GM21367 (cell line): ENCODE measurements at regions not wholly inside any gene's neighbourhood (a gene's known extent, or its start where the extent isn't known, plus 50 kb on each side); places are given as distances from the start of the nearest gene placed in this dataset.

Experiments used
- ATAC-seq: cut with Tn5 transposase; IDR thresholded peaks from one replicate; pipeline ENCODE4 v1.9.1; 2021; ENCODE audit not compliant: unreplicated experiment

DNA sequence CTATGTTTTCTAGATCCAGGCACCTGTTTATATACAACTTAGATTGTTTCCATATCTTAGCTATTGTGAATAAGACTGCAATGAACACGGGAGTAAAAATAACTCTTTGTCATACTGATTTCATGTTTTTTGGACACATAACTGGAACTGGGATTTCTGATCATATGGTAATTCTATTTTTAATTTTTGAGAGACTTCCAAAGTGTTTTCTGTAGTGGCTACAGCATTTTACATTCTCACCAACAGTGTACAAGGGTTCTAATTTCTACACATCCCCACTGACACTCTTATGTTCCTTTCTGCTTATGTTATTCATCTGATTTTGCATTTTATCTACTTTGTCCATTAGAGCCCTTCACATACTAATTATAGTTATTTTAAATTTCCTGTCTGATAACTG, 1152.9 kb downstream of the SLITRK1 start:
- no peak for ATAC-seq

DNA sequence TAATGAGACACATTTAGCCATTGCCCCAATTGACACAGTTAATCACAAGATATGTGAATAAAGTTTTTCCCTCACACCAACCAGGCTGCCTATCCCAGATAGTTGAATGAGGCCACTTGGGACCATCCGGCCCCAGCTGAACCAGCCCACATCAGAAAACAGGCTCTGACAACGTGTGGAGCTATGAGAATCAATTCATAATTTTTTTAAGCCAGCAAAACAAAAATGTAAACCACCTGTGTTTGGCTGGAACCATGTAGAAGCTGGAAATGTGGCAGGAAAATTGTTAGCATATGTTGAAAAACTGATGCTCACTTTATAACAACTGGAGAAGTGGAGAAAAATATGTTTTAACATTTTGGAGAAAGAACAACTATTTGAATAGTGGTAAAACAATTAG, 1161.3 kb downstream of the SLITRK1 start:
- no peak for ATAC-seq

DNA sequence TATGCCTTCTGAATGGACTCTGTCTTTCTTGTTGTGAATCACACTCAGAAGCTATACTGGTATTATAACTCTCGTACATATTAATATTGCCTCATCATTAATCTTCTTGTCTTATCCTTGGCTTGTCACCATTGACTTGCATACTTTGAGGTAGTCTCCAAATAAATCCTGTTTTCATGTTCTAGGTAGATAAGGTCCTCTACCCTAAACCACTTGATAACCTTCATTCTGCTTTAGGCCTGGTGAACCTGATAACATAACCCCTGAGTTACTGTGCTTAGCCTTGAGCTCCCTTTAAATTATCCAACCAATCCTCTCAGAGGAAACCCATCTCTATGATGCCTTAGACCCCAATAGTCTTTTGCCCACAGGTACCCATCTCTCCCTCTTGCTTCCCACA, 1162.3 kb downstream of the SLITRK1 start:
- no peak for ATAC-seq

- ATAC-seq: no peak
Measured at GRCh38 chr13:82717249-82717648, 1165.0 kb downstream of the SLITRK1 start.

GRCh38 chr13:82713687-82714405, 1168.4 kb downstream of the SLITRK1 start:
- ATAC-seq: no peak

GRCh38 chr13:82702513-82702912, 1179.8 kb downstream of the SLITRK1 start:
- ATAC-seq: no peak

DNA sequence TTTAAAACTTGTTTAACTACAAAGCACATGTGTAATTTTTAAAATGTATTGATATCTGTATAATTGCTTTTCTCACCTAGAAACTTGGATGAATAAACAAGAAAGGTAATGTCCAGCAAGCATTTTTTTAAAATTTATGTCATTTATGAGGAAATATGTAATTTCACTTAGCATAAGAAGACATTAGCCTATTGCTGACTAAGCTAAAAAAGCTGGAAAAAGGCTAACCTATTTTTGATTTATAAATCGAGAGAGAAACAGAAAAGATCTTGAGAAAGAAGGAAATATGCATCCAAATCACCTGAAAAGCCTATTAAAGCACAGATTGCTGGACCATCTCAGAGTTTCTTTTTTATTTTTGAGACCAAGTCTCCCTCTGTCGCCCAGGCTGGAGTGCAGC, 1181.3 kb downstream of the SLITRK1 start:
- no peak for ATAC-seq

DNA sequence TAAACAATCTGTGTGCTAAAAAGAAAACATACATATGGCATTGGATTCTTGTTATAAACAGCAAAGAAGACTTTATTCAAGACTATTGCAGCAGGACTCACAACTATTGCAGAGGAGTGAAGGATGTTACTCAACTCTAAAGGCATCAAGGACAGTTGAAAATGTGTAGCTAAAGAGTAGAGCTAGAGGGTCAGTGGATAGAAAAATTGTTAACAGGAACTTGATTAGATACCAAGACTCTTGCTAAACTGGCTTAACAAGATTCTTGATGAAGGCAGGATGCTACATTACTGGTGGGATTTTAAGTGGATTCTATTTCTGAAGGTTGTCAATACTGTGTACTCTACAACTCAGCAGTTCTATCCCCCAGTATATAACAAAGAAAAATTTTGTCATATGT, 1183.3 kb downstream of the SLITRK1 start:
- ATAC-seq: no peak

DNA sequence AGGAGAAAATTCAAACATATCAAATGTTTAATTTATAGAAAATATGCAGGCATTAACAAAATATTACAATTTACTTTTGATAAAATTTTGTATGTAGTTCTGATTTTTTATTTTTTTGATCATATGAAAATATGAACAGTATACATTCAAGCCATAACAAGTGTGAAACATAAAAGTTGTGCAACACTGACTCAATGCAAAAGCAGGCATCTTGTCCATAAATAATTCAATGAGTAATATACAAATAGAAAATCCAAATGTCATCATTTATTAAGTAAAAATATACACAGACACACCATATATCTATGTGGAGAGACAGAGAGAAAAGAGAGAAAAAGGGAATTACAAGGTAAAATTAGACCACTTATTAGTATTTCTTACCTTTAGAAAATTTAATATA, 1183.9 kb downstream of the SLITRK1 start:
- no peak for ATAC-seq

GRCh38 chr13:82693607-82694006, 1188.7 kb downstream of the SLITRK1 start:
- ATAC-seq: no peak

- ATAC-seq: no peak
Measured at GRCh38 chr13:82688400-82688994, 1193.8 kb downstream of the SLITRK1 start.

DNA sequence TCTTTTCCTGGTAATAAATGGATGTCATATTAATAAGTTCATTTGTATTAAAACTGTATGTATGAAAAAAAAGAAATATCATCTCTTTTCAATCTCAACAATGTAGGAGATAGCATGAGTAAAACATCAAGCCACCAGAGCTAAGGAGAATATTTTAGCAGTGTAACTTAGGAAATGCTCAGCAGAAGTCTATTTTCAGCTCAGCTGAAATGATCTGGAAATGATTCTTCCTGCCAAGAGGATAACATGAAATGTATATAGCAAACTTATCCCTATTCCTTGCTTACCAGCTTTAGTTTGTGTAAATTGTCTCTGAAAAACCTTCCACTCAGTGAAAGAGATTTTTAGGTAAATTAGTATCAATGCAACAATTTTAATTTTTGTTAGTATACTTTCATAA, 1194.4 kb downstream of the SLITRK1 start:
- ATAC-seq: no peak

GRCh38 chr13:82681535-82681934, 1200.7 kb downstream of the SLITRK1 start:
- ATAC-seq: no peak

DNA sequence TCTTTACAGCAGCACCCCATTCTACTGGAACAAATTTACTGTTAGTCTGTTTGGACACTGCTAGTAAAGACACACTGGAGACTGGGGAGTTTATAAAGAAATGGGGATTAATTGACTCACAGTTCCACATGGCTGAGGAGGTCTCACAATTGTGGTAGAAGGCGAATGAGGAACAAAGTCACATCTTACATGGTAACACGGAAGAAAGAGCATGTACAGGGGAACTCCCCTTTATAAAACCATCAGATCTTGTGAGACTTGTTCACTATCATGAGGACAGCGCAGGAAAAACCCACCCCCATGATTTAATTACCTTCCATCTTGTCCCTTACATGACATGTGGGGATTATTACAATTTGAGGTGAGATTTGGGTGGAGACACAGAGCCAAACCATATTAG, 1204.2 kb downstream of the SLITRK1 start:
- no peak for ATAC-seq

- ATAC-seq: no peak
Measured at GRCh38 chr13:82675024-82675423, 1207.2 kb downstream of the SLITRK1 start.

GRCh38 chr13:82674546-82674945, 1207.7 kb downstream of the SLITRK1 start:
- no peak for ATAC-seq

DNA sequence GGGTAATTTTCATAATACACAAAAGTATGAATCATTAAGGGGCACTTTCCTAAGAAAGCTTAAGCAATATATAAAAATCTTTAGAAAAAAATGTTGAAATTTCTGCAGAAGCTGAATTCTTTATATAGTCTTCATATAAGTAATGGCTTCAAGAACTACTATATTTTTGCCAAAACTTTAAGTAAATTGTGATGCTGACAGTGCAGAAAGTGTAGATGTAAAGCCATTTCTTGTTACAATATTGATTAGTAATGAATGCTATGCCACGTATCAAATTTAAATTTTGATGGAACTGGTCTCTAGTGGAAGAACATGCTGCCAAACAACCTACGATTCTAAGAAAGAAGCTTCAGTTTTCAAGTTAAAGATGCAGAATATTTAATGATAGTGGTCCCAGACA, 1210.0 kb downstream of the SLITRK1 start:
- ATAC-seq: no peak

- ATAC-seq: no peak
Measured at GRCh38 chr13:82664183-82664582, 1218.1 kb downstream of the SLITRK1 start.

DNA sequence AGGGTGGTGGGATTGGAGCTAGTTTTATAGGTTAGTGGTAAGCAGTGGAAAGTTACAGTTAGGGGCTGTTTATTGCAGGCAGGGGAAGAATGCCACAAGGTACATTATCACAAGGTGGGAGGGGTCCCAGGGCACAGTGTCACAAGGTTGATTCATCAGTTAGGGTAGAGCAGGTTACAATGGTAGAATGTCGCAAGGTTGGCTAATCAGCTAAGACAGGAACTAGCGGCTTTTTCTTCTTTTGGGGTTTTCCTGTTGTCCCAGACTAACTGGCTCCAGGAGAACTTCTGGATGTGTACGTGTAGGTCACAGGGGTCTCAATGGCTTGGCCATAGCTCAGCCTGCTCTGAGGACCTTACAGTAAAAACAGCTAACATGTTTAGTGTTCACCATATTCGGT, 1221.1 kb downstream of the SLITRK1 start:
- no peak for ATAC-seq

DNA sequence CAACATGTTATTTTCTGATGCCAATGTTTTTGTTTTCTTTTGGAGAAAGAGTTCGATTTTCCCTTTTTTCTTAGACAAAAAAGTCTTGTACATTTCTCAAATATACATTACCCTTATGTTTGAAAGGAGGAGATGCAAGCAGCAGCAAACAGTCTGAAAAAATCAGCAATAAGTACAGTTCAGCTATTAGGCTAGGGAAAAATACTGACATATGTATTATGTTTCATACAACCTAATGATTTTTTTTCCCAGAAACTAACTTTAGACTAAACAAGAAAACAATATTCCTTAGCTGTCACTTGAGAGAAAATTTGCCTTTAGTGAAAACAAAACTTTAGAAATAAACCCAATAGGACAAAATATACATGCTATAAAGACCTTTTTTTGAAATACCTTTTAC, 1223.5 kb downstream of the SLITRK1 start:
- ATAC-seq: no peak

- ATAC-seq: no peak
Measured at GRCh38 chr13:82657471-82657870, 1224.8 kb downstream of the SLITRK1 start.

DNA sequence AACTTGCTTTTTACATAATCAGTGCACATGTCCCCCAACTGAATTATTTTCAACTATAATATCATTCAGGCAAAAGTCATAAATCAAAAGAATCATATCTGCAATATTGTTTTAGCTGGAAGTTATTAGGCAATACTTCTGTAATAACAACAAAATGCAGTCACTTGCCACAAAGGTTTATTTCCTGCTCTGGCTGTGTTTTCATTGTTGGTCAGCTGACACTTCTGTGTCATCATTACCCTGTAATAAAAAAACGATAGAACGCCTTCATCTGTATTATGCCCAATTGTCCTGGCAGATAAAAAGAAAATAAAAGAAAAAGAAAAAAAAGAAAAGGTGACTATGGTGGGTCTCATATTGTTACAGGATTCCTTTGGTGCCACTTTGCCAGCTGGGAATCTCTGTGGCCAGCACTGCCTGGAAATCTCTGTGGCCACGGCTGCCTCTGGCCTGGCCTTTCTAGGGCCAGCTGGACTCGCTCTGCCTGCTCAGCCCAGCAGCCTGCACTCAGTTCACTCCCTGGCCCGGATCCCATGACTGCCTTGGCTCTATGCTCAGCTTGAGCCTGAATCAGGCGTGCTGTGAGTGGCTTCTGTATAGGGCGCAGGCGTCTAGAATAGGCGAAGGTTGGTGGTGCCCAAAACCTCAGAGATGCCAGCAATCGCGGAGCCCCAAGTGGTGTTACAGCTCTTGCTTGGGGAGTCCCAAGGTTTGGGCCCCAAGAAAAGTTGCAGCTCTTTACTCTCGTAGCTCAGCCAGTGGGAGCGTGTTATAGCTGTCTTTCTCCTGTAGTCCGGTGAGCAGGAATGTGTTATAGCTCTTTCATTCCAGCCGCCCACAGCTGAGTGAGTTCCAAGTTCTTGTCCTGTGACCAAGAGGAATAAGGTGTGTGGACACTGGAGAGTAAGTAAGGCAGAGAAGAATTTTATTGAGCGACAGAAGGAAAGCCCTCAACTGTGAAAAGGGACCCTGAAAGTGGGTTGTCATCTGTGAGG, 1227.1 kb downstream of the SLITRK1 start:
- ATAC-seq: no peak
